ENCODE measurements at regions not wholly inside any gene's neighbourhood (a gene's known extent, or its start where the extent isn't known, plus 50 kb on each side); places are given as distances from the start of the nearest gene placed in this dataset.

DNA sequence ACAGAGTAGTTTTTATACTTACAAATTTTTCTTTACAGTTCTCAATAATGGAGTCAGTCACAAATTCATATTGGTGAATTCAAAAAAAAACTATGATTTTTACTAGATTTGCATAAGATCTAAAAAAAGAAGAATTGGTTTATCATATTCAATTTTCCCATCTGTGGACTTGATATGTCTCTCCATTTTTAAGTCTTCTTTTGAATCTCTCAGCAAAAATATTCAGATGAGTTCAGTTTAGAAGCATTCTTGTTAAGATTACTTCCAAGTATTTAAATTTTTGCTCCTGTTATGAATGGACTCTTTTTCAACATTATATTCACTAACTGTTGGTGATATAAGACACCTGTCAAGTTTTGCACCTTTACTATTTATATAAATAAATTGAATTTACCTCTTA is 360.6 kb upstream of the FLRT2 start:
- H3K36me3 Mint-ChIP-seq = no peaks in the 10 kb centered on the region
- no peaks in the 10 kb centered on the region for H3K4me1 Mint-ChIP-seq
- no peaks in the 10 kb centered on the region for H3K9me3 Mint-ChIP-seq
- no peaks in the 10 kb centered on the region for H3K4me1 ChIP-seq (ENCODE audit: control insufficient read depth, insufficient read depth, low read length)
- peaks cover 0 to 3% of the 10 kb centered on the region in 2 donors for H3K27me3 Mint-ChIP-seq (ENCODE audit: low read depth in 2 of 2)
- no peak overlapping the region for H3K27ac Mint-ChIP-seq
- no peak overlapping the region for H3K4me3 ChIP-seq (ENCODE audit: low read length)
- no peaks in the 10 kb centered on the region for H3K27me3 ChIP-seq (ENCODE audit: control insufficient read depth, insufficient read depth, low read length)
- H3K36me3 ChIP-seq (ENCODE audit: control insufficient read depth, insufficient read depth, low read length) = no peaks in the 10 kb centered on the region
- no peak for ATAC-seq
- no peaks in the 10 kb centered on the region for H3K9me3 ChIP-seq (ENCODE audit: control insufficient read depth, insufficient read depth, low read length)
- TF ChIP-seq, protein P1, sequence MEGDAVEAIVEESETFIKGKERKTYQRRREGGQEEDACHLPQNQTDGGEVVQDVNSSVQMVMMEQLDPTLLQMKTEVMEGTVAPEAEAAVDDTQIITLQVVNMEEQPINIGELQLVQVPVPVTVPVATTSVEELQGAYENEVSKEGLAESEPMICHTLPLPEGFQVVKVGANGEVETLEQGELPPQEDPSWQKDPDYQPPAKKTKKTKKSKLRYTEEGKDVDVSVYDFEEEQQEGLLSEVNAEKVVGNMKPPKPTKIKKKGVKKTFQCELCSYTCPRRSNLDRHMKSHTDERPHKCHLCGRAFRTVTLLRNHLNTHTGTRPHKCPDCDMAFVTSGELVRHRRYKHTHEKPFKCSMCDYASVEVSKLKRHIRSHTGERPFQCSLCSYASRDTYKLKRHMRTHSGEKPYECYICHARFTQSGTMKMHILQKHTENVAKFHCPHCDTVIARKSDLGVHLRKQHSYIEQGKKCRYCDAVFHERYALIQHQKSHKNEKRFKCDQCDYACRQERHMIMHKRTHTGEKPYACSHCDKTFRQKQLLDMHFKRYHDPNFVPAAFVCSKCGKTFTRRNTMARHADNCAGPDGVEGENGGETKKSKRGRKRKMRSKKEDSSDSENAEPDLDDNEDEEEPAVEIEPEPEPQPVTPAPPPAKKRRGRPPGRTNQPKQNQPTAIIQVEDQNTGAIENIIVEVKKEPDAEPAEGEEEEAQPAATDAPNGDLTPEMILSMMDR (IDR thresholded peaks at IDR 0.05) = no peak
- intact Hi-C loops (cut with micrococcal nuclease) = no loop called here
- H3K4me3 Mint-ChIP-seq = no peak overlapping the region
- no peak for DNase-seq
- no peak overlapping the region for H3K27ac ChIP-seq (ENCODE audit: low read length)

GRCh38 chr14:85172290-85172689 is 357.7 kb upstream of the FLRT2 start:
- H3K36me3 Mint-ChIP-seq = no peaks in the 10 kb centered on the region
- Histone ChIP-seq H3K27me3 (ENCODE audit: control insufficient read depth, insufficient read depth, low read length) (no peaks in the 10 kb centered on the region), H3K27ac (ENCODE audit: low read length) (no peak overlapping the region), H3K4me3 (ENCODE audit: low read length) (no peak overlapping the region), H3K36me3 (ENCODE audit: control insufficient read depth, insufficient read depth, low read length) (no peaks in the 10 kb centered on the region), H3K4me1 (ENCODE audit: control insufficient read depth, insufficient read depth, low read length) (no peaks in the 10 kb centered on the region), H3K9me3 (ENCODE audit: control insufficient read depth, insufficient read depth, low read length) (no peaks in the 10 kb centered on the region)
- H3K27ac Mint-ChIP-seq = no peak overlapping the region
- WGBS (ENCODE audit: insufficient coverage) = 87% methylated on average over 2 of the region's 2 CpGs
- intact Hi-C loops (cut with micrococcal nuclease) = no loop called here
- H3K27me3 Mint-ChIP-seq (ENCODE audit: low read depth in 2 of 2) = peaks cover 0 to 3% of the 10 kb centered on the region in 2 donors
- TF ChIP-seq, protein P1 (IDR thresholded peaks at IDR 0.05) = no peak
- no peak overlapping the region for H3K4me3 Mint-ChIP-seq
- H3K9me3 Mint-ChIP-seq = no peaks in the 10 kb centered on the region
- no peaks in the 10 kb centered on the region for H3K4me1 Mint-ChIP-seq
- ATAC-seq (no peak), DNase-seq (no peak)

DNA sequence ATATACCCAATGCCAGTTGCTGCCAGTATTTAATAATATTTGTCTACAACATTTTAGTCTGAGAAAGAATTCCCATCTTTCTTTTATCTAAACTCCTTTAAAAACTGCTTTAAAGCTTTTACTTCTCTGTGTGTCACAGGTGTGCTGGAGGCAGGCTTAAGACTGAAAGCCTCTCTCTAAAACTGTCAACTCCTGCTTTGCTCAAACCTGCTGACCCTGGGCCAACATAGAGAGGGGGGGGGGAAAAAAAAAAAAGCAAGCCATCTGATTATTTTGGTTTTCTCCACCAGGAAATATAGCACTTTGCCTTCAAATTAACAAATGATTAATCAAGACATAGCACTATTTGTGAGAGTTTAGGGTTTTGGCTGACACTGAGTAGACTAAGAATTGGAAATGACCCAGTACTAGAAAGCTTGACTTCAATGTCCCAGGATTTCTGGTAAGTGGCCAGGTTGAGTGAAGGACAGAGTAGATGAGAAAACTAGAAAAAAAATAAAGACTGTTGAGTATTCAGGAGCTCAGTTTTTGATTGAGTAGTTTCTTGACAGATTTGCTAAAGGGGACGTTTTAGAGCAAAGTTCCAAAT is 357.0 kb upstream of the FLRT2 start:
- Histone ChIP-seq H3K27me3 (ENCODE audit: control insufficient read depth, insufficient read depth, low read length) (no peaks in the 10 kb centered on the region), H3K27ac (ENCODE audit: low read length) (no peak overlapping the region), H3K4me1 (ENCODE audit: control insufficient read depth, insufficient read depth, low read length) (no peaks in the 10 kb centered on the region), H3K36me3 (ENCODE audit: control insufficient read depth, insufficient read depth, low read length) (no peaks in the 10 kb centered on the region), H3K9me3 (ENCODE audit: control insufficient read depth, insufficient read depth, low read length) (no peaks in the 10 kb centered on the region), H3K4me3 (ENCODE audit: low read length) (no peak overlapping the region)
- Mint-ChIP-seq H3K4me1 (no peaks in the 10 kb centered on the region), H3K9me3 (no peaks in the 10 kb centered on the region), H3K27me3 (ENCODE audit: low read depth in 2 of 2) (peaks cover 0 to 3% of the 10 kb centered on the region in 2 donors), H3K27ac (no peak overlapping the region), H3K4me3 (no peak overlapping the region), H3K36me3 (no peaks in the 10 kb centered on the region)
- intact Hi-C loops (cut with micrococcal nuclease) = no loop called here
- TF ChIP-seq, protein P1 (IDR thresholded peaks at IDR 0.05) = no peak
- ATAC-seq (no peak), DNase-seq (no peak)
- 62% methylated on average over 1 of the region's 1 CpG for WGBS (ENCODE audit: insufficient coverage)

GRCh38 chr14:85175556-85175955 is 354.4 kb upstream of the FLRT2 start:
- WGBS (ENCODE audit: insufficient coverage) = no CpG with 5 or more reads among the region's 1 CpG
- Mint-ChIP-seq H3K4me1 (no peaks in the 10 kb centered on the region), H3K36me3 (no peaks in the 10 kb centered on the region), H3K27me3 (ENCODE audit: low read depth in 2 of 2) (peaks cover 0 to 3% of the 10 kb centered on the region in 2 donors), H3K9me3 (peaks cover 0 to 2% of the 10 kb centered on the region in 2 donors), H3K27ac (no peak overlapping the region), H3K4me3 (no peak overlapping the region)
- intact Hi-C loops (cut with micrococcal nuclease) = no loop called here
- ATAC-seq (no peak), DNase-seq (no peak)
- Histone ChIP-seq H3K27ac (ENCODE audit: low read length) (no peak overlapping the region), H3K36me3 (ENCODE audit: control insufficient read depth, insufficient read depth, low read length) (no peaks in the 10 kb centered on the region), H3K4me3 (ENCODE audit: low read length) (no peak overlapping the region), H3K9me3 (ENCODE audit: control insufficient read depth, insufficient read depth, low read length) (peaks cover 7% of the 10 kb centered on the region), H3K4me1 (ENCODE audit: control insufficient read depth, insufficient read depth, low read length) (no peaks in the 10 kb centered on the region), H3K27me3 (ENCODE audit: control insufficient read depth, insufficient read depth, low read length) (no peaks in the 10 kb centered on the region)
- TF ChIP-seq, protein P1 (IDR thresholded peaks at IDR 0.05) = no peak

Measured in natural killer cell (primary cell).